ENCODE measurements at regions not wholly inside any gene's neighbourhood (a gene's known extent, or its start where the extent isn't known, plus 50 kb on each side); places are given as distances from the start of the nearest gene placed in this dataset.

DNA sequence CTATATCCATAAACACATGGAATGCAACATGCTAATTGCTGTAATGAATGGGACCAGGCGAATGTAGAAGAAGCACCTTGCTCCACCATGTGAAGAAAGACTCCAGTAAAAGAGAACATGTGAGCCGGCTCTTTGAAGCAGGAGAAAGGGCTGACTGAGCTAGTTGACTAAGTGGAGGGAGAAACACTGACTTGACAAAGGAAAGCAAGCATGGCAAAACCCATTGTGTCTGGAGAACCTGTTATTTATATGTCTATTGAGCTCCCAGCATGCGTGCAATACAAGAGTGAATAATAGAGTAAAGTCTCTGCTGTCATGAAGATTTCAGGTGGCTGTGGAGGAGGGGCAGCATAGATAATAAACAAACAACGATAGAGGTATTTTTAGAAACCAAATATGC is 559.9 kb downstream of the RAB28 start:
- H3K4me1 Mint-ChIP-seq, result peaks cover 19% of the 10 kb centered on the region
- no peaks in the 10 kb centered on the region for H3K36me3 Mint-ChIP-seq
- TF ChIP-seq TEAD4 (CRISPR knock-in tag; IDR thresholded peaks at IDR 0.05) (no peak), ZNF317 (CRISPR knock-in tag; IDR thresholded peaks at IDR 0.05; ENCODE audit: borderline replicate concordance, low read depth) (no peak), MXD4 (CRISPR knock-in tag; IDR thresholded peaks at IDR 0.05; ENCODE audit: borderline replicate concordance) (no peak), TCF7 (CRISPR knock-in tag; IDR thresholded peaks at IDR 0.05; ENCODE audit: low read depth) (no peak), ZNF671 (CRISPR knock-in tag; IDR thresholded peaks at IDR 0.05) (no peak), ELF4 (CRISPR knock-in tag; IDR thresholded peaks at IDR 0.05; ENCODE audit: low read depth) (no peak), NR3C1 (CRISPR knock-in tag; conservative IDR thresholded peaks at IDR 0.05; ENCODE audit: low read depth) (no peak), IRF2 (CRISPR knock-in tag; IDR thresholded peaks at IDR 0.05; ENCODE audit: borderline replicate concordance, low read depth) (no peak), ZBTB21 (CRISPR knock-in tag; IDR thresholded peaks at IDR 0.05; ENCODE audit: borderline replicate concordance) (no peak), ZNF396 (CRISPR knock-in tag; IDR thresholded peaks at IDR 0.05; ENCODE audit: borderline replicate concordance) (no peak), ZNF416 (CRISPR knock-in tag; IDR thresholded peaks at IDR 0.05) (no peak), FOXP1 (CRISPR knock-in tag; IDR thresholded peaks at IDR 0.05; ENCODE audit: borderline replicate concordance) (no peak), NFATC4 (CRISPR knock-in tag; IDR thresholded peaks at IDR 0.05) (no peak), FOXK1 (CRISPR knock-in tag; IDR thresholded peaks at IDR 0.05) (no peak)
- TF ChIP-seq, protein P1, sequence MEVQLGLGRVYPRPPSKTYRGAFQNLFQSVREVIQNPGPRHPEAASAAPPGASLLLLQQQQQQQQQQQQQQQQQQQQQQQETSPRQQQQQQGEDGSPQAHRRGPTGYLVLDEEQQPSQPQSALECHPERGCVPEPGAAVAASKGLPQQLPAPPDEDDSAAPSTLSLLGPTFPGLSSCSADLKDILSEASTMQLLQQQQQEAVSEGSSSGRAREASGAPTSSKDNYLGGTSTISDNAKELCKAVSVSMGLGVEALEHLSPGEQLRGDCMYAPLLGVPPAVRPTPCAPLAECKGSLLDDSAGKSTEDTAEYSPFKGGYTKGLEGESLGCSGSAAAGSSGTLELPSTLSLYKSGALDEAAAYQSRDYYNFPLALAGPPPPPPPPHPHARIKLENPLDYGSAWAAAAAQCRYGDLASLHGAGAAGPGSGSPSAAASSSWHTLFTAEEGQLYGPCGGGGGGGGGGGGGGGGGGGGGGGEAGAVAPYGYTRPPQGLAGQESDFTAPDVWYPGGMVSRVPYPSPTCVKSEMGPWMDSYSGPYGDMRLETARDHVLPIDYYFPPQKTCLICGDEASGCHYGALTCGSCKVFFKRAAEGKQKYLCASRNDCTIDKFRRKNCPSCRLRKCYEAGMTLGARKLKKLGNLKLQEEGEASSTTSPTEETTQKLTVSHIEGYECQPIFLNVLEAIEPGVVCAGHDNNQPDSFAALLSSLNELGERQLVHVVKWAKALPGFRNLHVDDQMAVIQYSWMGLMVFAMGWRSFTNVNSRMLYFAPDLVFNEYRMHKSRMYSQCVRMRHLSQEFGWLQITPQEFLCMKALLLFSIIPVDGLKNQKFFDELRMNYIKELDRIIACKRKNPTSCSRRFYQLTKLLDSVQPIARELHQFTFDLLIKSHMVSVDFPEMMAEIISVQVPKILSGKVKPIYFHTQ (CRISPR knock-in tag; IDR thresholded peaks at IDR 0.05), result no peak
- TF ChIP-seq, protein P2, sequence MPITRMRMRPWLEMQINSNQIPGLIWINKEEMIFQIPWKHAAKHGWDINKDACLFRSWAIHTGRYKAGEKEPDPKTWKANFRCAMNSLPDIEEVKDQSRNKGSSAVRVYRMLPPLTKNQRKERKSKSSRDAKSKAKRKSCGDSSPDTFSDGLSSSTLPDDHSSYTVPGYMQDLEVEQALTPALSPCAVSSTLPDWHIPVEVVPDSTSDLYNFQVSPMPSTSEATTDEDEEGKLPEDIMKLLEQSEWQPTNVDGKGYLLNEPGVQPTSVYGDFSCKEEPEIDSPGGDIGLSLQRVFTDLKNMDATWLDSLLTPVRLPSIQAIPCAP (CRISPR knock-in tag; IDR thresholded peaks at IDR 0.05), result no peak
- TF ChIP-seq, protein P3, sequence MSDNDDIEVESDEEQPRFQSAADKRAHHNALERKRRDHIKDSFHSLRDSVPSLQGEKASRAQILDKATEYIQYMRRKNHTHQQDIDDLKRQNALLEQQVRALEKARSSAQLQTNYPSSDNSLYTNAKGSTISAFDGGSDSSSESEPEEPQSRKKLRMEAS (CRISPR knock-in tag; IDR thresholded peaks at IDR 0.05), result no peak
- TF ChIP-seq, protein P4, sequence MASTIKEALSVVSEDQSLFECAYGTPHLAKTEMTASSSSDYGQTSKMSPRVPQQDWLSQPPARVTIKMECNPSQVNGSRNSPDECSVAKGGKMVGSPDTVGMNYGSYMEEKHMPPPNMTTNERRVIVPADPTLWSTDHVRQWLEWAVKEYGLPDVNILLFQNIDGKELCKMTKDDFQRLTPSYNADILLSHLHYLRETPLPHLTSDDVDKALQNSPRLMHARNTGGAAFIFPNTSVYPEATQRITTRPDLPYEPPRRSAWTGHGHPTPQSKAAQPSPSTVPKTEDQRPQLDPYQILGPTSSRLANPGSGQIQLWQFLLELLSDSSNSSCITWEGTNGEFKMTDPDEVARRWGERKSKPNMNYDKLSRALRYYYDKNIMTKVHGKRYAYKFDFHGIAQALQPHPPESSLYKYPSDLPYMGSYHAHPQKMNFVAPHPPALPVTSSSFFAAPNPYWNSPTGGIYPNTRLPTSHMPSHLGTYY (CRISPR knock-in tag; IDR thresholded peaks at IDR 0.05), result no peak
- peaks cover 10% of the 10 kb centered on the region; the same call in 1 of the 2 replicates for H3K9me3 Mint-ChIP-seq
- no peak for DNase-seq (ENCODE audit: low spot score)
- no peaks in the 10 kb centered on the region for H3K27me3 Mint-ChIP-seq (ENCODE audit: low read depth)
- ATAC-seq, result peak; percentile 71
- CTCF ChIA-PET, result interaction anchor here (0.9 kb wide), 1 partner anchor 10 kb away, joined by 4 read pairs; no protein-coding TSS in a partner anchor
- no peak overlapping the region for H3K27ac Mint-ChIP-seq
- POLR2A ChIA-PET, result interaction anchor here (0.6 kb wide), 1 partner anchor 121 kb away, joined by 3 read pairs; no protein-coding TSS in a partner anchor
- H3K4me3 Mint-ChIP-seq, result no peak overlapping the region

DNA sequence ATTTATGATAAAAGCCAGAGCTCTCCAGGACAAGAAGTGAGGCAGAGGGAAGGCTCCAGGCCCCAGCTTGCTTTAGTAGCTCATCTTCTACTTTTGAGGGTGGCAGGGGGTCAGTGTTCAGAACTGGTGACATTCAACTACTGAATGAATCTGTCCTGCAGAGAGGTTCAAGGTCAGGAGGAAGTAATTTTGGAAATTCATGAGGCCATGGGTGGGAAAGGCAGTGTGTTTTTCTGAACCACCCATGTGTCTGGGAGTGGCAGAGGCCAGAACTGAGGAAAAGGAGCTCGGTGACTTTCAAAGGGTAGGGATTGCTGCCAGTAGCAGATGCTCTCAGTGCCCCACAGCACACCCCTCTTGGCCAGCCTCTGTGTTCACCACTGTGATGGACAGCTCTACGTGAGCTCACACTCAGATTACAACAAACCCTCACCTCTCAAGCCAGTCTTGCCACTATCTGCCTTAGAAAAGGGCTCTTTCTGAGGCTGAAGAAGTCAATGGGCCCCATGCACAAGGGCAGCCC is 571.2 kb downstream of the RAB28 start:
- Mint-ChIP-seq H3K27ac (no peak overlapping the region), H3K4me1 (no peaks in the 10 kb centered on the region), H3K36me3 (peaks cover 6% of the 10 kb centered on the region), H3K4me3 (no peak overlapping the region), H3K27me3 (ENCODE audit: low read depth) (no peaks in the 10 kb centered on the region), H3K9me3 (peaks cover 28% of the 10 kb centered on the region)
- TF ChIP-seq, protein P5, sequence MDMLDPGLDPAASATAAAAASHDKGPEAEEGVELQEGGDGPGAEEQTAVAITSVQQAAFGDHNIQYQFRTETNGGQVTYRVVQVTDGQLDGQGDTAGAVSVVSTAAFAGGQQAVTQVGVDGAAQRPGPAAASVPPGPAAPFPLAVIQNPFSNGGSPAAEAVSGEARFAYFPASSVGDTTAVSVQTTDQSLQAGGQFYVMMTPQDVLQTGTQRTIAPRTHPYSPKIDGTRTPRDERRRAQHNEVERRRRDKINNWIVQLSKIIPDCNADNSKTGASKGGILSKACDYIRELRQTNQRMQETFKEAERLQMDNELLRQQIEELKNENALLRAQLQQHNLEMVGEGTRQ (CRISPR knock-in tag; IDR thresholded peaks at IDR 0.05), result no peak
- TF ChIP-seq ZNF416 (CRISPR knock-in tag; IDR thresholded peaks at IDR 0.05), result no peak
- ATAC-seq (no peak), DNase-seq (ENCODE audit: low spot score) (no peak)
- CTCF ChIA-PET, result no interaction called here
- POLR2A ChIA-PET, result no interaction called here
